GM11168 (cell line): ENCODE measurements at regions not wholly inside any gene's neighbourhood (a gene's known extent, or its start where the extent isn't known, plus 50 kb on each side); places are given as distances from the start of the nearest gene placed in this dataset.
"Not testable (repeated sequence)": the region's sequence is repeated elsewhere in the genome, so short reads cannot be mapped to it uniquely, and the experiment has no call there.

Experiments
- in situ Hi-C: fragments of 300-500 bp; cut with MboI; formaldehyde crosslinking; loops from one replicate; pipeline ENCODE4 v1.12.0; 2022; ENCODE audit warnings: low sequenced_read_pairs; ENCODE audit not compliant: unreplicated experiment

DNA sequence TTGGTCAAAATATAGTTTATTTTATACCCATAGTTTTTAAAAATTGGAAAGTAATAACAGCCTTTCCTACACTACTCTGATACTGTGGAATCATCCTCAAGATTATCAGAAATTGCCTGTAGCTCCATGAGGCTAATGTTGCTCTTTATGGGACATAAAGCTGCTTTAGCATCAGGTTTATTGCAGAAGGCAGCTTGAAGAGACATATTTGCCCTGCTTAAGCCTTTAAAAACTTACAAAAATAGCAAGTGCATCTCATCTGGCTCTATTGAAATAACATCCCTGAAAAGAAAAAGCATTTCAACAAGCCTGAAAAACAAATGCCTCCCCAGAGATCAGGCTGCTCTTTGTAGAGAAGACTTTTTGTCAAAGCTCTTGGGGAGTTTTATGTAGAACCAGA is 142.9 kb upstream of the MON1B start:
- in situ Hi-C loops: loop anchor here (25.0 kb wide), 1 partner anchor 311 kb away; no protein-coding TSS in a partner anchor

DNA sequence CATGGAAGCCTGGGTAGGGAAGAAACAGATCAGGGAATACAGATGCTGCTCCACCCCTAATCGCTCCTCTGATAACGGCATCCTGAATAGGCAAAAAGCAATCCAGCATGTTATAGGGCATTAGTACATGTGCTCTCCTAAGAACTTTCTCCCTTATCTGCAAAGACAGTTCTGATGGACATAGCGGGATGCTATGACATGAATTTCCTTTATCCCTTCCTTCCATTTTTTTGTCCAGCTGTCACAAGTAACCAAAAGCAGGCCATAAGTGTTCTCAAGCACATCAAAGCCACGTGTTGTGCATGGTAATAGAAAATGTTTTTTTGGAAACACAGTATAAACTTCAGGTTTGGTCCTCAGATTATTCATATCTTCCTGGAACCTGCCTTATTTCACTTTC is 141.4 kb upstream of the MON1B start:
- in situ Hi-C loops: loop anchor here (25.0 kb wide), 1 partner anchor 312 kb away; no protein-coding TSS in a partner anchor

GRCh38 chr16:77056597-77056996 is 134.4 kb upstream of the MON1B start:
- in situ Hi-C loops: not testable (repeated sequence)

GRCh38 chr16:77057161-77057774 is 133.7 kb upstream of the MON1B start:
- in situ Hi-C loops: no loop called here

DNA sequence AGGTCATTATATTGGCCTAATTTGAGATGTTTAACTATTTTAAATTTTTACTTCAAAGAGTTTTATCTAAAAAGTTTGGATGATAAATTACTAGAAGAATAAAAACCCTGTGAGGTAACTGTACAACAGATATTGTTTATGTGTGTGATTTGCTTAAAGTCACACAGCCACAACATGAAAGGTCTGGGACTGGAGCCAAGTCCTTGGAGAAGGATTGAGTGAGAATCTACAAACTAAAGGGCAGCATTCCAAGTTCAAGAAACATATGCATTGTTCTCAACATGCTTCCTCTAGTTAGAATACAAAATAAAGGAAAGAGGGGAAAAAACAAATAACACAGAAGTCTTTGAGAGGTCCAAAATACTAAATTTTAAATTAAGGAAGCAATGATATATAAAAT is 131.5 kb upstream of the MON1B start:
- in situ Hi-C loops: no loop called here

- in situ Hi-C loops: no loop called here
Measured at GRCh38 chr16:77060614-77061013, 130.4 kb upstream of the MON1B start.

DNA sequence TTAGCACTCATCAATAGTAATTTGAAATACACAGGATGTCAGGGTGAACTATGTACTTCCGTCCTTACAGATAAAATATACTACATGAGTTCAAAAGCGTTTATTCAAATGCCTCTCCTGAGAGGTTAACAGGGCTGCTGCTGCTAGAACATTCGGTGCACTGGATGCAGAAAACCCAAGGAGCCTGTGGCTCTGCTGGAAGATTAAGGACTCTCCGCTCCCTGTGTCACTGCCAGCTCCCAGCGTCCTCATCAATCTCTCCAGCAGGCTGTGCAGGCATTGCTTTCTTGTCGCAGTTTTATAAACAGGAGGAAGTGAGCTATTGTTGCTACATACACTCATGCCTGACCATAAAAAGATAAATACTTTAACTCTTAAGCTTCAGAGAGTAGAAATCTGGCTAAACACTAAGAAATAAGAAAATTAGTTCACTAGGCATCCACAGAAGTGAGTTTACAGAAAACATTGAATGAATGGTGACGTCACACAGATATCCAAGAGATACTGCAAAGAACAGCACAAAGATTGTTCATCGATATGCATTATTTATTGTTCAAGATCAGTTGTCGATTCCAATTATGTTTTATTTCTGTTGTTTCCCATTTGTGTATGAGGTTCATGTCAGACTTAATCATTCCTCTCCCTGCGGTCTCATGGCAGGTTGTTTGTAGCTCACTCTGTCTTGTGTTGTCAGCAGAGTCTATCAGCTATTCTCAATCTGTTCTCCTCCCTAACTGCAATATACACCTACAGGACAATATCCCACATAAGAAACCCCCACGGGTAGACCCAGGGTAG is 127.9 kb upstream of the MON1B start:
- in situ Hi-C loops: no loop called here

DNA sequence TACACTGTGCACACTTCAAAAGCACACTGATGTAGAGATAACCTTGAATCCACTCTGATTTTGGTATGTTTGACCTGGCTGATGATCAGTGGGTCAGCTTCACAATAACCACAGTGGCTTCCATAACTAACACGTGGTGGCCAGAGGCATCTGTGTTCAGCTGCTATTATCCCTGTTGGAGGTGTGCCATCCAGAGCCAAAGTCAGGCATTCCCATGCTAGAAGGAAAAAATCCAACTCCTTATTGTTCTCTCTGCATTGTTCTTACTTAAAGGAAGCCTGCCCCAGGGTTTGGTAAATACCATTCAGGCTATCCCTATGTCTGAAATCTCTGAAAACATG is 127.3 kb upstream of the MON1B start:
- in situ Hi-C loops: no loop called here

- in situ Hi-C loops: no loop called here
Measured at GRCh38 chr16:77064037-77064436, 127.0 kb upstream of the MON1B start.

- in situ Hi-C loops: no loop called here
Measured at GRCh38 chr16:77066896-77067496, 124.0 kb upstream of the MON1B start.

GRCh38 chr16:77067900-77068299 is 123.1 kb upstream of the MON1B start:
- in situ Hi-C loops: no loop called here

GRCh38 chr16:77068402-77068801 is 122.6 kb upstream of the MON1B start:
- in situ Hi-C loops: no loop called here

- in situ Hi-C loops: no loop called here
Measured at GRCh38 chr16:77069929-77070328, 121.1 kb upstream of the MON1B start.

DNA sequence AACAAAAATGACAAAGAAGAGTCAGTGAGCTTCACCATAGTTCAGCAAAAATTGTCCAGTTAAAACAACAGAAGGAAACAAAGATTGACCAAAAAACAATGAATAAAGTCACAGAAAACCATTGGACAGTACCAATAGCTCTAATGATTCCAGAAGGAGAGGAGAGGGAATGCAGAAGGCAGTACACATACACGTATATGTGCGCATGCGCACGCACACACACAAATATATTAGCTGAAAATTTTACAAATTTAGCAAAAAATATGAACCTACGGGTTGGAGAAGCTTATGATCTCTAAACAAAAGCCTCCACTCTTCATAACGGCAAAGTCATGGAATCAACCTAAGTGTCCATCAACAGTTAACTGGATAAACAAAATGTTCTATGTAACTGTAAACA is 120.3 kb upstream of the MON1B start:
- in situ Hi-C loops: no loop called here

GRCh38 chr16:77076839-77077238 is 114.2 kb upstream of the MON1B start:
- in situ Hi-C loops: no loop called here

GRCh38 chr16:77077256-77077922 is 113.6 kb upstream of the MON1B start:
- in situ Hi-C loops: no loop called here

- in situ Hi-C loops: no loop called here
Measured at GRCh38 chr16:77085981-77086380, 105.0 kb upstream of the MON1B start.

DNA sequence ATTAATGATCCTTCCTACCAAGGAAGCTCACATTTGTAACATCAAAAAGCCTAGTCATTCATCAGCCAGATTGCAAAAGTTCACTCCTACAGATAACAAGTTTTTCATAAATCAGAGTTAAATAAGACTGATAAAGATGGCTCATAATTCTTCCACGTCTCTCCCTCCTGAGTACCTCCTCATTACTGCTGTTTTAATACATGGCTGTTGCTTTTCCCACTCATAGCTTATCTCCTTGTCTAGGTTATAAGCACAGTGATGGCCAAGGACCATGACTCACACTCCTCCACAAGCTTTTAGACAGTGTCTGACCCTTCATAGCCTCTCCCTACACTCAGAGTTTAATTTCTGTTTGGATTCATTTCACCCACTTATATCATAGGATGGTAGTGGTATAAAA is 100.9 kb upstream of the MON1B start:
- in situ Hi-C loops: no loop called here

DNA sequence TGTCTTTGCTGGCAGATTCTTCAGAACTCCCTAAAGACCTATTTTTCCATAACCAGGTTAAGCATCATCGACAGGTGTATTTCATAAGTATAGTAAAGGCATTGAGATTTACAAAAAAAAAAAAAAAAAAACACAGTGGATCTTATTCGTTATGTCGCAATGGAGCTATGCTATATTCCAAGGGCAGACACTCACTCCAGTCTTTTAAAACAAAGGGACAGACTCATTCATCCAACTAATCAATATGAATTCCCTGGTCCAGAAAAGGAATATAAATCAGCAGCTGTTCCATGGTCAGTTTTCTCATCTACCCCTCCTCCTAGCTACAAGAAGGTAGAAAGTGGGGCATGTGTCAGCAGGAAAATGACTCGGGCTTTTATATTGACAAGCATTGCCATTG is 97.7 kb upstream of the MON1B start:
- in situ Hi-C loops: no loop called here

DNA sequence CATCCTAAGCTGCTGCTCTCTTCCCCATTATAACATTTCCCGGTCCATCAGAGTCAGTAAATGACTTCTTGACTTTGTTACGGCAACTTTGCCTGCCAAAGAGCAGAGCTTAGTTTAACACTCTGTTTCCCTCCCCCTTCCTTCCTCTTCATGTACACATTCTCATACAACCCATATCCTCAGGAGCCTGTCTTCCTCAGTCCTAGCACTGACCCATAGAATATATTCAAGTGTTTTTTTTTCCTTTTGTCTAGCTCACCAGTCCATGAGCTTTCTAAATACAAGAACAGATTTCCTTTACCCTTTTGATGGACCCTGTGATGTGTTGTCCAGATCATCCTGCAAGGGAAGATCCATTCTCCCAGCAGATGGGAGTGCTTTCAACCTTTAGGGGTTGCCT is 97.0 kb upstream of the MON1B start:
- in situ Hi-C loops: no loop called here

DNA sequence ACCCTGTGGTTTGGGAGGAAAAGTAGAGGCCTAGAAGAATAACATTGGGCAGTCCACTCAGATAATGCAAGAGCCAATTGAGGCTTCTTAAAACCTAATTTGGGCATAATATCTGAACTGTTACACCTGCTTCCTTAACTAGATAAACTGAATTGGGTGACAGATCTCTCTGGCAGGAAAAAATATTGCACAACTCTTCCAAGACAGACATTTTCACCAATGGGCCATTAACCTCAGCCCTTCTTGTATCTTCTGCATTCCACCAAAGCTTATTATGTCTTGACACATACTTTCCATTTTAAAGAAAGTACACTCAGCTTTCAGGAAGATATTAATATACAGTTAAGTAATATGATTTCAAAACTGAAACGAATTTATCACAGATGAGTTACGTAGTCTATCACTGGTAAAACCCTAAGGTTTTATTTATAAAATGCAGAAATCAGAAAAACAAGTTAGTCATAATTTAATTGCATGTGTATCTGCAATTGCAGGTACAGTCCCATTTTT is 79.9 kb upstream of the MON1B start:
- in situ Hi-C loops: no loop called here
